AML-193 (cell line): ENCODE measurements at regions not wholly inside any gene's neighbourhood (a gene's known extent, or its start where the extent isn't known, plus 50 kb on each side); places are given as distances from the start of the nearest gene placed in this dataset.

ENCODE experiments used
- DNase-seq, 2 experiments: peaks; one replicate each; lab custom pipeline; 2025; lab: John Stamatoyannopoulos, UW

DNA sequence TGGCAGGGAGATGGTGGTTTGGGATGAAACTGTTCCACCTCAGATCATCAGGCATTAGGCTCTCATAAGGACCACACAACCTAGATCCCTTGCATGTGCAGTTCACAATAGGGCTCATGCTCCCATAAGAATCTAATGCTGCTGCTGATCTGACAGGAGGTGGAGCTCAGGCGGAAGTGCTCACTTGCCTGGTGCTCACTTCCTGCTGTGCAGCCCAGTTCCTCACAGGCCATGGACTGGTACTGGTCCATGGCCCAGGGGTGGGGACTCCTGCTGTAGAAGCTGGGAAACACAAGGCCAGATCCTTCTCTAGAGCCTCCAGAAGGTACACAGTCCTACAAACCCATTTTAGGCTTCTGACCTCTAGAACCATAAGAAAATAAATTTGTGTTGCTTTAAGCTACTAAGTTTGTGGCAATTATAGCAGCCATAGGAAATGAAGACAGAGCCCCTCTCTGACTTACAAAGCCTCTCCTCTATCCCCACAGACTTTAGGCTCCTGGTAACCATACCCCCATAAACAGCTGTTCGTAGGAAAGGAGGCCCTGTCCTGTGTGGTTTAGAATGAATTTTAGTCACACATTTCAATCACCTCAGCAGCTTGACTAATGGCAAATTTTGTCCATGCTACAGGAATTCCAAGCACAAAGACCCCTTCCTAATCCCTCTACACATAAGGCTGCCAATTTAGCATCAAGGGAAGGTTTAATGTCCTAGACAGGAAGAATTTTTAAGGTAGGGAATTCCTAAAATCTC is 206.1 kb upstream of the PHYHIPL start:
- DNase-seq: no peak

DNA sequence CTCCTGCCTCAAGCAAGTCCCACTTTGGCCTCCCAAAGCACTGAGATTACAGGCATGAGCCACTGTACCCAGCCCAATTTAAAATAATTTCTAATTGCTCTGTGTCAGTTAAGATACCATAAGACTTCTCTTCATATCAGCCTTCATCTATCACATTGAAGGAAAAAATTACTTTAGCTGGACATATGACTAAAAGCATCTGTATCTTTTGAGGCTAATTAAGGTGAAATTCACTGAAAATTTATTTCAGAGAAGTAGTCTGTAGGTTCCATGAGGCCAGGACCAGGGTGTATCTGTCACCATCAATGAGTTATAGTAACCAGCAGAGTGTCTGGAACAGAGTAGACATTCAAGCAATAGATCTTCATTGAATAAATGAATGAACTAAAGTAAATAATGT is 205.2 kb upstream of the PHYHIPL start:
- DNase-seq: no peak

DNA sequence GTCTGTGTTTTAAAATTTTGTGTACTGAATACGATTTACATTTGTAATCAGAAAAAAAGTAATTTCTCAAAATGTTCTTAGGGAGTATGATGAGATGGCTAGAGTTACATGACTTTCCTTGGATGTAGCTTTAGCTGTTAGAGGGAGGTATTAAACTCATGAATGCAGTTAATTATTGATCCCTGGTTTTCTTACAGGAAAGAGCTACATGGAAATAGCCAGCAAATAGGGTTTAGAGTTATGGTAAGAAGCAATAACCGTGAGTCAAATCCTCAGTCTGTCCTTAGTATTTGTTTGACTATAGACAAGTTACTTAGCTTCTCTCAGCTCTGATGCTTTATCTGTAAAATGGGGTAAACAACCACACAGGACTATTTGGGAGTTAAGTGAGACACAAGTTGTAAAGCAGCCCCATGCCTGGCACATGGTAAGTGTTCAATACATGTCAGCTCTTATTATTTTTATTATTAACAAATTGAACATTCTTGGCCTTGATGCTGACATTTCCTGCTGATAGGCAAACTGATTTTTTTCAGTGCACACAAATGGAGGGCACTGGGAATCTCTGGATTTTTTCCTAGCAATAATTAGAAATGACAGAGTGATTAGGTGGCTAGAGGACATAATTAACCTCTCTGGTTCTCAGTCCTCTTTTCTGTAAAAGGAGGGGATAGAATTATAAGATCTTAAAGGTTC is 204.5 kb upstream of the PHYHIPL start:
- DNase-seq: no peak

DNA sequence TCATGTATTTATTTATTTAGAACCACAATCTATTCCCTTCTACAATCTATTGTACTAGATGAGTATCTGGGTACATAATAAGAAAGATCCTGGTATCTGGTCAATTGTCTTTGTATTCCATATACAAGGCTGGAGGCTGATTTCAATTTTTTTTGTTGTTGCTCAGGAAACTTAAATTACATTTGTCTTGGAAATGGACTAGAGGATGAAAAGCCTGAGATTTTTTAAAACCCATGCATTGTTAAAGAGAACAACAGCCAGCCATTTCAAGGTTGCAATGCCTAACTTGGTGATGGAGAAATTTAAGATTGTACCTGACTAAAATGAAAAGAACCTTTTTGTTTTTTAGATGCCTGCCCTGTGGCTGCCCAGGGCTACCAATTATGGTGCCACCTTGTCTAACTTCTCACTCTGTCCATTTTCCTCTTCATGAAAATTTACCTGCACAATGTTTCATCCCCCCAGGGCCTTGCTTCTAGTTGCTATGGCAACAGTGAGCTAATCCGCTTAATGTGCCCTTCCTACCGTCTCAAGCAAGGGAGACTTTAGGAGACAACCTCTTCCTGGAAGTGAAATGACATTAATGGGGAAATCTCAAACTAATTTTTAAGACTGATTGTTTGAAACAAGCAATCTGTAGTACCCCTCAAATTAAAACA is 203.7 kb upstream of the PHYHIPL start:
- DNase-seq: no peak

DNA sequence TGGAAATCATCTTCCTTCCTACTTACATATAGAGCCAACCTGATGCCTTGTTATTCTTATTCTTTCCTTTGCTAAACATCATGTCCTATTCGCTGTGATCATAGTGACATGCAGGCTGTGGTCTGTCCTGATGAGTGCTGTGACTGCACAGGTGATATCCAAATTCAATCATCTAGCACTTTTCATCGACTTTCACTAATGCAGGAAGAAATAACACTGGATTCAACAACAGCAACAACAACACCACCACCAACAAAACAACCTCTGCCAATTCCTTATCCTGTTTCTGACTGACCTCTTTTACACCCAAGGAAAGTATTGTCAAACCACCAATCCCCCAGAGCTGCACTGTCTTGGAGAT is 203.2 kb upstream of the PHYHIPL start:
- DNase-seq: no peak

DNA sequence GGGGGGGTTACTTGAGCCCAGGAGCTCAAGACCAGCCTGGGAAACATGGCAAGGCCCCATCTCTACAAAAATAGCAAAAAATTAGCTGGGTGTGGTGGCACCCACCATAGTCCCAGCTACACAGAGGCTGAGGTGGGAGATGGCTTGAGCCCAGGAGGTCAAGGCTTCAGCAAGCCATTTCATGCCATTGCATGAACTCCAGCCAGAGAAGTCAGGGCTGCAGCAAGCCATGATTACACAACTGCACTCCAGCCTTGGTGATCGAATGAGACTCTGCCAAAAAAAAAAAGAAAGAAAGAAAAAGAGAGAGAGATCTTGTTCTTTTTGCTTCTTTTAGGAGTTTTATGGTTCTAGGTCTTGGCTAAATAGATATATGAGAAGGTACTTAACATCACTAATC is 200.2 kb upstream of the PHYHIPL start:
- DNase-seq: no peak

DNA sequence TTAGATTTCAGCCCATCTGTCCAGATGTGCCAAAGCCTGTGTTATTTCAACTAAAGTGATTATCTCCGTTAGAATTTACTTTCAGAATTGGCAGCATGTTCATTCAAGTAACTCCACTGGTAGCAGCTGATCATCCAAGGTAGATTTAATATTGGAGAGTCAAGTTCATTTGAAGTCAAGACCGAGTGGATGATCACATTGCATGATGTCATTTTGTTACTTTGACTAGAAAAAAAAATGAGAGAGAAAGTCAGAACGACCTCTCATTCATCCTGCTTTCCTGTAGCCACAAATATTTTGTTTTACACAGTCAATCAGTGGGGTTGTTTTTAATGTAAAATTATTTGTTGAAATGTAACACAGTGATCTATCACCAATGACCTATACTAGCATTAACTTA is 196.7 kb upstream of the PHYHIPL start:
- no peak for DNase-seq

DNA sequence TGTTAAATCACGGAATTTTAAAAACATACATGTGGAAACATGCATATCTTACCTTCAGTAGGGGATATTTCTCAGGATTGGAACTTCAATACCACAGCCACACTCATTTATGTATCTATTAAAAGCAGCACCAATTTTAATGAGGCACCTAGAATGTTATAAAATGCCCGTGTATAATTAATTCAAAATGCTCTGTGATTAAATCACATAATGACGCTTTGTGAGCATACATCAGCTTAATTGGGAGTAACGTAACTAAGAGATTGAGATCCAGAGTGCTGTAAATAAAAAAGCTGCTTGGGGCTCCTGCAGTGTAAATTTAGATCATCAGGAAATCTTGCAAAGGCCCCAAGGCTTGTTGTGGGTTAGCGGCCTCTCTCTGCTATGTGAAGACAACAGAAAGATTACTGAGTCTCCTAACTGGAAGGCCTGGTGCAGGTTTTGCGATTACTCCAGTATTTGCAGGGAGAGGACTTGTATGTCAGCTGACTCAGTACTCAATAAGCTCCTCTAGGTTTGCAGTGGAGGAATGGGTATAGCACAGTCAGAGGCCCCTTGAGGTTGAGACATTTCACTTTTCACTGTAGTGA is 195.5 kb upstream of the PHYHIPL start:
- no peak for DNase-seq

DNA sequence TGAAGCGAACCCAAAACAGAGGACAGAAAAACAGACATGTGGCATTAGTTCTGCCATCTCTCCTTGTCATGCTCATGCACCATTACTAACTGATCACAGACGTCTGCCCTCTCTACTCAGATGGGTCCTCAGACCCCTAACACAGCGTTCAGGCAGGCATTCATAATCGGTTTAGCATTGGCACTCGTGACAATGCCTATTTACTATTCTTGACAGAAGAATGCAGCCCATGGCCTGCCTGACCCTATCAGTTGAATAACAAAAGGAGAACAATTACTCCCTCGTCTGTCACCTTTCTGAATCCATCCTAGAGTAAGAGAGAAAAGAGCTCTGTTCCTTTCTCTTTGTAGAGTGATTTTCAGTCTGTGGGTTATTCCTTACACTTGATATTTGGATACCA is 194.6 kb upstream of the PHYHIPL start:
- DNase-seq: no peak

DNA sequence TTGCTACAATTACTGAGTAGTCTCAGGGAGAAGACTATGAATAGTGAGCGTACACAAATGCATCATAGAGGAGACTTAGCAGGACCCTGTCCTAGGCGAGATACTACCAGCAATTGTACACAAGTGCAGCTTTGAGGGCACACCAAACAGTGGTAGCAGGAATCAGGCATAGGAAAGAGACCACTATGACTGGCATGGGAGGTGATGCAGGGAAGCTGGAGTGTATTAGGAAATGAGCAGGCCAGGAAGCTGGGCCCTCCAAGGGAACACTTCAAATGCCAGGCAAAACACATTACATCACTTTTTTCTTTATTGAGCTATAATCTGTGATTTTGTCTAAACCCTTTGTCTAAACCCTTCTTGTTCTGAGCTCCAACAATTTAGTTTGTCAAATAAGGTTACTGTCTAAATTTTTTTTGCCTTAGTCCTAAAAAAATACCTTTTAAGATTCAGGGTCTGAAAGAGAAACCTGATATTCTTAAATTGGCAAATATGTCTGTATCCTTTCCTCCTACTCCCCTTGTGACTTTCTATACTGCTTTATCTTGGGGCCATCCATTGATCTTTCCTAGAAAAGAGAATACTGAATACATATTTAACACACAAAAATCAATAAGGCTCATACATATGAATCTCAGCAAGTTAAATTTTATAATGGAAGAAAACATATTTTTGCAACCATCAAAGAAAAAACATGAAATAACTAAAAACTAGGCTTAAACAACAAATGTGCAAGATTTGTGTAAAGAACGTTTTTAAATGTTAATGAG is 193.8 kb upstream of the PHYHIPL start:
- no peak for DNase-seq

DNA sequence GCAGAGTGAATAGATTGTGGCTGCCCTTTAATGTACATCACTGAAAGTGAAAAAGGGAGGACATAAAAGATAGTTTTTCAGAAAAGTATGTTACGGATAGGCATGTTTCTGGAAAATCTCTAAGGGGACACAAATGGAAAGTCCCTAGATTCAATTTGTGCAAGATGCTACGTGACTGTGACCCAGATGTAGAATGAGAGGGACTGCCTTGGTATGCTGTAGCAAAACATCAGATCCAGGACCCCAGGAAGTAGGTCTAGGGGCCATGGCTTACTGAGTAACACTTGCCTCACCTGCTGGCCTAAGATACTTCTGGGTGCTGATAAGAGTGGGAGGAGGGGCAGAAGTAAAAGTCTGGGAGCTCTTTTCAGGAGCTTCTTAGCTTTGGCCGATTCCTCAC is 191.2 kb upstream of the PHYHIPL start:
- DNase-seq: no peak

DNA sequence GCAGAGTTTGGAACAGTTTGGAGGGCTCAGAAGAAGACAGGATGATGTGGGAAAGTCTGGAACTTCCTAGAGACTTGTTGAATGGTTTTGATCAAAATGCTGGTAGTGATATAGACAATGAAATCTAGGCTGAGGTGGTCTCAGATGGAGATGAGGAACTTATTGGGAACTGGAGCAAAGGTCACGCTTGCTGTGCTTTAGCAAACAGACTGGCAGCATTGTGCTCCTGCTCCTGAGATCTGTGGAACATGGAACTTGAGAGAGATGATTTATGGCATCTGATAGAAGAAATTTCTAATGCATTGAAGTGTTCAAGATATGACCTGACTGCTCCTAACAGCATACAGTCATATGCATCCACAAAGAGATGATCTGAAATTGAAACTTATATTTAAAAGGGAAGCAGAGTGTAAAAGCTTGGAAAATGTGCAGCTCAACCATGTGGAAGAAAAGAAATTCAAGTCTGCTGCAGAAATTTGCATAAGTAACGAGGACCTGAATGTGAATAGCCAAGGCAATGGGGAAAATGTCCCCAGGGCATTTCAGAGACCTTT is 186.9 kb upstream of the PHYHIPL start:
- DNase-seq: no peak

DNA sequence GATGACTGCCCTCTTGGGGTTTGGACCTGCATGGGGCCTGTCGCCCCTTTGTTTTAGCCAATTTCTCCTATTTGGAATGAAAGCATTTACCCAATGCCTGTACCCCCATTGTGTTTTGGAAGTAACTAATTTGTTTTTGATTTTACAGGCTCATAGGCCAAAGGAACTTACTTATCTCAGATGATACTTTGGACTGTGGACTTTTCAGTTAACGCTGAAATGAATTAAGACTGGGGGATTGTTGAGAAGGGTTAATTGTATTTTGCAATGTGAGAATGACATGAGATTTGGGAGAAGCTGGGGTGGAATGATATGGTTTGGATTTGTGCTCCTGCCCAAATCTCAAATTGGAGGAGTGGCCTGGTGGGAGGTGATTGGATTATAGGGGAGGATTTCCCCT is 185.8 kb upstream of the PHYHIPL start:
- DNase-seq: no peak

DNA sequence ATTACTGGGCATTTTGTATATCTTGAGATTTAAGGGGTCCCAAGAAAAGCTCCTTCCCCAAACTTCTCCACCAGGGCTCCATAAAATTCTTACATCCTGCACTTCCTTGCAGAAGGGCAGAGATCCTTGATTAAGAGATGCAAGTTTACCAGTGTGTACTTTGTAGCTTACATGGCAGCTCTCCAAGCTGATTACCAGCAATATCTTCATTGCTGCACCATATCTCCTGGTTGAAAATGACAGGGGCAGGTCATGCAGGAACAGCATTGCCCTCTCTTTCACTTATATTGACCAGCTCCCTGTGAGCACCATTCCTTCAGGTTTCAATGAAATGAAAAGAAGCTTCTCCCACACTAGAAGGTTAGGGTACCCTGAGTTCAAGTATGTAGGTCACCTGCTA is 184.6 kb upstream of the PHYHIPL start:
- no peak for DNase-seq

DNA sequence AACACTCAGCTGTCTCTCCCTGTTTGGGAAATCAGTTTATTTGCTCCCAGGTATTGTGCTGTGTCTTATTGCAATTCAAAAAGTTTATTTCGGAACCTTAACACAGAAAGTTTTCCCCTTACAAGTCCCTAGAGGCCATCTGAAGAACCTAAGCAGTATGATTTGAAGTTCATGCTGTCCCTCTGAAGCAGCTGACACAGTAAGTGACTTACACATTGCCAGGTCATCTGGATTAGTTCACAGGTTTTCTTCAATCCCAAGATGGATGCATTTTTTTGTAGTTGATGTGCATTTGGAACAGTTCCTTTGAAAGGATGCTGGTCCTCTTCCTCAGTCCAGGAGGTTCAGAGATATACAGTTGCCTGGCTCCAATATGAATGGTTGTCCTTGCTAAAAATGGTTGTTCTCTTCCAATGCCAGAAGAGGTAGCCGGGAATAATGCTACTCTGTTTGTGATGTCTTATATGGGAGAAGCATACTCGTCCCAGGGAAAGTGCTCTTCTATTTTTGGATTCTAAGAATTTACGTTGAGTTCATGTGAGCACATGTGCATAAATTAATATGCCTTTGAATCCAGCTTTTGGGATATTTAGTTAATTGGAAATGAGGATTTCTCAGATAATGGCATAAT is 183.5 kb upstream of the PHYHIPL start:
- DNase-seq: no peak

DNA sequence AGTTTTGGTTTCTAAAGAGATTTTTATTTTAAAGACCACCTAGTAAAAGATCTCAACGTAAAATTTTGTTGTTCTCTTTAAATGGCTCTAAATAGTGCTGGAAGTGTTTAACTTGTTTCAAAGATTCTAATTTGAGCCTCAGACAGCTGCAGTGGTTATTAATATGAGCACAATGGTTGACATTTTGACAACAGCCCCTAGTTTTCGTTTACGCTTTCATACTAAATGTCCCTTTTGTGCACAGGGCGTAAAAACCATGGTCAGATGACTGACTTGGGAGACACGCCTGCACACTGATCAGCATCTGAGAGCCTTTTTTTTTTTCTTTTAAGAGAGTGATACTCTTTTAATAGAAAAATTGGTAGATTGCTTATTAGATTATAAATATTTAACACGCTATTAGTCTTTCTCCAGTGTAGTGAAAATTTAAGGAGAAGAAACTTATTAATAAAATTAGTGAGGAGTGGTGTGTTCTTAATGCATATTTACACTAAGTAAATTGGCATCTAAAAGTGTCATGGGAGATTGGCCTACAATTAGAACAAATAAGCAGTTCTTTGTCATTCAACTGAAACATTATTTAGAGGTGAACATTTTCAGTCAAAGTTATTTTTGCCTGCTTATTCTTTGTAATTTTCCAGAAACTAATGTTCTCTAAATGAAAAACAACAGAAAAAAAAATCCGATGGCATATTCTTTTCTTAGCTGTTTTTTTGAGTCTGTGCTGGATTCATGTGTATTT is 182.8 kb upstream of the PHYHIPL start:
- no peak for DNase-seq

DNA sequence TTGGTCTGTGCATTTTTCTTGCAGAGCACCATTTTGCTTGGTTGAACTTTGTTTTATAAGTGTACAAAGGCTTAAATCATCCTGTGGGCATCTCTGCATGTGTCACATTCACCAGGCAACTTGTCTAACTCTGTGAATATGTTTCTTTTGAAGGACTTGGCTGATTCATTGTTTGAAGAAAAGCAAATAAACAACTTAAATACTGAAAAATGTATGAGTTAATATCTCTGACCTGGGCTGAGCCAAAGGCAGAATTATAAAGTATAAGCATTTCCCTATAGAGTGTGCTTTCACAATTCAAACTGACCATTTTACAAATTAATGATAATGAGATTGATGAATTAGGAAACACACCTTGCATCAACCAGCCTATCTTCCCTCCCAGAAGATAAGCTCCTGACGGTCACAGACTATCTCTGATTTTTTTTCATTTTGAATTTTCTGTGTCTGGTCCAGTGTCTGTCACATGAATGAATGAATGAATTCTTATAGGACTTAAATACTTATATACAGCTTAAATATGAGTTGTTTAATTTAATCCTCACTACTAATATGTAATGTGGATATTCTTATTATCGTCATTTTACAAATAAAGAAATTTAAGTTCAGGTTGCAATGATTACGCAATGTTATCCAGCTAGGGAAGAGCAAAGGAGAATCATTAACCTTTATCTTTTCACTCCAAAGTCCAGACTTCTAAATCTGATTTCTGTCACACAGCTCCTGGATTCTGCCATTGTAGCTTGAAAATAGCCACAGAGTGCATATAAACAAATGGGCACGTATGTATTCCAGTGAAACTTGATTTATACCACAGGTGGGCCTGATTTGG is 182.0 kb upstream of the PHYHIPL start:
- no peak for DNase-seq

DNA sequence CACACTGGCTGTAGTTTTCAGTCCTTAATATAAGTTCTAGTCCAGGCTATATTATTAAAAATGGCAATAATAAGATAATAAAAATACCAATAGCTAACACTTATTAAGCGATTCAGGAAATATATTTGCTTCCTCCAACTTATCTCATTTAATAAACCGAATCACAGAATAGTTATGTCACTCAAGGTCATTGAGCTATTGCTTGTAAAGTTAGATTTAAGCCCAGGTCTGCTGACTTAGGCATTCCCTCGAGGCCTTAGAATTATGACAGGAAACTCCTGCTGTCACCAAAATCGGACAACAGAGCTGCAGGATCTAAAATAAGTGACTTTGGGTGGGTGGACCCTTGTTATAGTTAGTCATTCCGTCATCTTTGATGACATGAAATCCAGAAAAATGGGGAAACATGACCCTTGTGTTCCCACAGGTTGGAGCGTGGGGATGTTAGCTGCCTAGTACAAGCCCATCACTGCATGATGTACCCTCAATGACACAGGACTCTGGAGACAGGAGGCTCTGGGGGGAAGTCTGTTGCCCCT is 181.3 kb upstream of the PHYHIPL start:
- DNase-seq: no peak

DNA sequence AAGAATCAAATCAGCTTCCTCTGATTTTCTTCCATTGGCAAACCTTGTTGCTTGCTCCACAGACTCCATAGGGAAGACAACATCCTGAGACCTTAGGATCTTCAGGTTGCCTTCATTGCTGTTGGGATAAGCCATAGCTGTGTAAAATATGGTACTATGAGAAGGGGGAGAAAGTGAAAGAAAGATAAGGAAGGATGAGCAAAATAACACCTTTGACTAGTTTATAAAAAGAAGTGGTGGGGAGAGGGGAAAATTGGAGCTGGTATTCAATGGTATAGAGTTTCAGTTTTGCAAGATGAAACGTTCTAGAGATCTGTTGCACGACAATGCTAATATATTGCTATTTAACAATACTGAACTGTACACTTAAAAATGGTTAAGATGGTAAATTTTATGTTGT is 180.4 kb upstream of the PHYHIPL start:
- DNase-seq: no peak

DNA sequence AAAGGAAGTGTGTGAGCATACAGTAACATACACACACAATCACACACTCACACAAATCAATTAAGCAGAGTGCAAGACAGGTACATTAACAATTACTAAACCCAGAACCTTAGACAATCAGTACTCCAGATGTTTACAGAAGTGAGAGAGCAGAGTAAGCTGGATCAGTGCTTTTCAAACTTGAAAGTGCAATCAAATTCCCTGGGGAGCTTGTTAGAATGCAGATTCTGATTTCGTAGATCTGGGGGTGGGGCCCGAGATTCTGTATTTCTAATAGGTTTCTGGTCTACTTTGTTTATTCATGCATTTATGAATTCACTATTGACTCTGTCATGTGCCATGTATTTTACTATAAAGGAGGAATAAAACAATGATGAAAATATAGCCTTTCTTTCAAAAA is 179.6 kb upstream of the PHYHIPL start:
- no peak for DNase-seq
